22Rv1 (cell line): ENCODE measurements at regions not wholly inside any gene's neighbourhood (a gene's known extent, or its start where the extent isn't known, plus 50 kb on each side); places are given as distances from the start of the nearest gene placed in this dataset.

Experiments used
- ZFX ChIP-seq: fragments of 450-650 bp; IDR thresholded peaks from 2 replicates; pipeline ENCODE4 v1.6.1; 2017; ENCODE audit warnings: antibody characterized with exemption, borderline replicate concordance
- TF ChIP-seq, protein P1 (sequence below): fragments of 450-650 bp; IDR thresholded peaks from 2 replicates; pipeline ENCODE4 v1.5.1; 2017; ENCODE audit warnings: mild to moderate bottlenecking

DNA sequence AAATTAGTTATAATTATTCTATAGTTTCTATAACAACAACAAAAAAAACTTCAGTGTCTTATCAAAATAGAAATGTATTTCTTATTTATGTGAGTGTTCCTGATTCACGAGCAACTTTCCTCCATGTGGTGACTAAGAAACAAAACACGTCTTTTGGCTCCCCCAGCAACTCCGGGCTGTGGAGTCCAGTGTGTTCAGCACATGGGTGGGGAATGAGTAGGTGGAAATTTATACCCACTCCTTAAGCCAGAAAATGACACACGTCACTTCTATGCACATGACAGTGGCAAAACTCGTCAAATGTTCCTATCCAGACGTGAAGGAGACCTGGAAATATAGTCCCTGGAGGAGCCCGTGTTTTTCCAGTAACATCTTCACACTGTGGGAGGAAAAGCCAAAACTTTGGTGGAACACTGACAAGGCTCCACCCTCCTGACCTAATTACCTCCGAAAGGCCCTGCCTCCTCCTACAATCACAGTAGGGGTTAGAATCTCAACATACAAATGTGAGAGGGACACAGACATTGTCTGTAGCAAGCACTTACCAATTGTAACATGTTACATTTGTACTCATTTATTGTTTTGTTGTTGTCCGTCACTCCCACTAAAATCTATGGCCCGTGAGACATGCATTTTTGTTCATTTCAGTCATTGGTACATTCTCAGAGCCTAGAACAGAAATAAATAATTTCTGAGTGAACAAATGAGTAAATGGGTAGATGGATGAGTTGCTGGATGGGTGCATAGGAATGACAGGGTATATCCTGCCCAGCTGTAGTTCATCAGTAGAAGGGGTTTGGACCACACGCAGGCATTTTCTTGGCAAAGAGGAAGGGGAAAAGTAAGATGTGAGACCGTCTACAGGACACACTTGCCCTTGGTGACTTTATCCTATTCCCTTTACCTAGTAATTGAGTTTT, 605.8 kb upstream of the TENM3 start:
- TF ChIP-seq, protein P1, sequence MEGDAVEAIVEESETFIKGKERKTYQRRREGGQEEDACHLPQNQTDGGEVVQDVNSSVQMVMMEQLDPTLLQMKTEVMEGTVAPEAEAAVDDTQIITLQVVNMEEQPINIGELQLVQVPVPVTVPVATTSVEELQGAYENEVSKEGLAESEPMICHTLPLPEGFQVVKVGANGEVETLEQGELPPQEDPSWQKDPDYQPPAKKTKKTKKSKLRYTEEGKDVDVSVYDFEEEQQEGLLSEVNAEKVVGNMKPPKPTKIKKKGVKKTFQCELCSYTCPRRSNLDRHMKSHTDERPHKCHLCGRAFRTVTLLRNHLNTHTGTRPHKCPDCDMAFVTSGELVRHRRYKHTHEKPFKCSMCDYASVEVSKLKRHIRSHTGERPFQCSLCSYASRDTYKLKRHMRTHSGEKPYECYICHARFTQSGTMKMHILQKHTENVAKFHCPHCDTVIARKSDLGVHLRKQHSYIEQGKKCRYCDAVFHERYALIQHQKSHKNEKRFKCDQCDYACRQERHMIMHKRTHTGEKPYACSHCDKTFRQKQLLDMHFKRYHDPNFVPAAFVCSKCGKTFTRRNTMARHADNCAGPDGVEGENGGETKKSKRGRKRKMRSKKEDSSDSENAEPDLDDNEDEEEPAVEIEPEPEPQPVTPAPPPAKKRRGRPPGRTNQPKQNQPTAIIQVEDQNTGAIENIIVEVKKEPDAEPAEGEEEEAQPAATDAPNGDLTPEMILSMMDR: no peak
- no peak for TF ChIP-seq ZFX
